Esophagus muscularis mucosa (tissue), 4 donors: ENCODE measurements at regions not wholly inside any gene's neighbourhood (a gene's known extent, or its start where the extent isn't known, plus 50 kb on each side); places are given as distances from the start of the nearest gene placed in this dataset.
"Not testable (repeated sequence)": the region's sequence is repeated elsewhere in the genome, so short reads cannot be mapped to it uniquely, and the experiment has no call there.

Experiments
- CTCF ChIP-seq, 3 experiments: fragments of 200-600 bp in 2 of 3; fragments of 450-650 bp in 1 of 3; sonication (generic) in 2 of 3; IDR thresholded peaks; one replicate each; pipeline ENCODE4 v1.5.1; 2017 to 2019; ENCODE audit warnings: antibody characterized with exemption in 3 of 3, mild to moderate bottlenecking in 2 of 3, moderate library complexity in 1 of 3
- EP300 ChIP-seq: sonication (generic); formaldehyde crosslinking; IDR thresholded peaks from one replicate; pipeline ENCODE4 v1.6.1; 2017; ENCODE audit warnings: antibody characterized with exemption
- POLR2A ChIP-seq: fragments of 450-650 bp; IDR thresholded peaks from one replicate; pipeline ENCODE4 v1.6.1; 2017; ENCODE audit warnings: antibody characterized with exemption, moderate library complexity, mild to moderate bottlenecking, low read depth
- POLR2AphosphoS5 ChIP-seq, 2 donors: sonication (generic); formaldehyde crosslinking; IDR thresholded peaks; one replicate each; pipeline ENCODE4 v1.6.1; 2017; ENCODE audit warnings: antibody characterized with exemption in 2 of 2

DNA sequence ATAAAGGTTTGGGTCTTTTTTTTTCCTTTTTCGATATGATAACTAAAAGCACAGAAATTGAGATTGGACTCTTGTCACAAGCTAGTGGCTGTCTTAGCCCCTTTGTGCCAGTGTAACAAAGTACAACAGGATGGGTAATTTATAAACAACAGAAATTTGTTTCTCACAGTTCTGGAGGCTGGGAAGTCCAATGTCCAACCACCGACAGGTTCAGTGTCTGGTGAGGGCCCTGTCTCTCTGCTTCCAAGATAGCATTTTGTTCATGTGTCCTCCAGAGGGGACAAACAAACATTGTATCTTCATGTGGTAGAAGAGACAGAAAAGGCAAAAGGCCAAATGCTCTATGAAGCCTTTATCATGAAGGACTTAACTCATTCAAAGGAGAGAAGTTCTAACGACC is 56.9 kb upstream of the C1QTNF3 start:
- not testable (repeated sequence) for TF ChIP-seq CTCF (IDR thresholded peaks at IDR 0.05); EP300; POLR2A; POLR2AphosphoS5 (IDR thresholded peaks at IDR 0.05)
